Hepatocyte (in vitro differentiated cells): ENCODE measurements at regions not wholly inside any gene's neighbourhood (a gene's known extent, or its start where the extent isn't known, plus 50 kb on each side); places are given as distances from the start of the nearest gene placed in this dataset.

Experiments used
- EZH2 ChIP-seq: fragments of 200-600 bp; sonication (generic); IDR thresholded peaks from 2 replicates; pipeline ENCODE4 v1.6.1; 2016; ENCODE audit warnings: antibody characterized with exemption, mild to moderate bottlenecking, borderline replicate concordance
- EZH2phosphoT487 ChIP-seq: fragments of 200-600 bp; sonication (generic); IDR thresholded peaks from one replicate; pipeline ENCODE4 v1.6.1; 2018; ENCODE audit warnings: antibody characterized with exemption, mild to moderate bottlenecking, low read depth, moderate library complexity; ENCODE audit not compliant: unreplicated experiment, severe bottlenecking
- TF ChIP-seq, protein P1 (sequence below): fragments of 200-600 bp; sonication (generic); IDR thresholded peaks from 2 replicates; pipeline ENCODE4 v1.5.1; 2016; ENCODE audit warnings: antibody characterized with exemption, mild to moderate bottlenecking; ENCODE audit not compliant: poor library complexity

DNA sequence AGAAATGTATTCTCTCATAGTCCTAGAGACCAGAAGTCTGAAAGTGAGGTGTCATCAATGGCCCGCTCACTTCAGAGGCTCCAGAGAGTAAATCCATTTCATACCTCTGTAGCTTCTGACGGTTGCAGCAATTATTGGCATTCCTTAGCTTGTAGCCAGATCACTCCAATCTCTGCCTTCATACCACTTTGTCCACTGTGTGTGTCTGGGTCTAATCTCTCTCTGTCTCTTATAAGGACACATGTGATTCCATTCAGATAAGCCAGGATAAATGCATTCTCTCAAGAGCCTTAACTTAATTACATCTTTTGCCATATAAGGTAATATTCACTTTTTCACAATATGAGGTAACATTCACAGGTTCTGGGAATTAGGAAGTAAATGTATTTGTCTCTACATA is 365.7 kb downstream of the GXYLT1 start:
- TF ChIP-seq, protein P1, sequence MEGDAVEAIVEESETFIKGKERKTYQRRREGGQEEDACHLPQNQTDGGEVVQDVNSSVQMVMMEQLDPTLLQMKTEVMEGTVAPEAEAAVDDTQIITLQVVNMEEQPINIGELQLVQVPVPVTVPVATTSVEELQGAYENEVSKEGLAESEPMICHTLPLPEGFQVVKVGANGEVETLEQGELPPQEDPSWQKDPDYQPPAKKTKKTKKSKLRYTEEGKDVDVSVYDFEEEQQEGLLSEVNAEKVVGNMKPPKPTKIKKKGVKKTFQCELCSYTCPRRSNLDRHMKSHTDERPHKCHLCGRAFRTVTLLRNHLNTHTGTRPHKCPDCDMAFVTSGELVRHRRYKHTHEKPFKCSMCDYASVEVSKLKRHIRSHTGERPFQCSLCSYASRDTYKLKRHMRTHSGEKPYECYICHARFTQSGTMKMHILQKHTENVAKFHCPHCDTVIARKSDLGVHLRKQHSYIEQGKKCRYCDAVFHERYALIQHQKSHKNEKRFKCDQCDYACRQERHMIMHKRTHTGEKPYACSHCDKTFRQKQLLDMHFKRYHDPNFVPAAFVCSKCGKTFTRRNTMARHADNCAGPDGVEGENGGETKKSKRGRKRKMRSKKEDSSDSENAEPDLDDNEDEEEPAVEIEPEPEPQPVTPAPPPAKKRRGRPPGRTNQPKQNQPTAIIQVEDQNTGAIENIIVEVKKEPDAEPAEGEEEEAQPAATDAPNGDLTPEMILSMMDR = no peak
- TF ChIP-seq EZH2phosphoT487 (no peak), EZH2 (no peak)
